GM18508 (cell line): ENCODE measurements at regions not wholly inside any gene's neighbourhood (a gene's known extent, or its start where the extent isn't known, plus 50 kb on each side); places are given as distances from the start of the nearest gene placed in this dataset.
A peak's percentile ranks its signal among the peaks of the same experiment; 100 is the strongest.
"Not testable (repeated sequence)": the region's sequence is repeated elsewhere in the genome, so short reads cannot be mapped to it uniquely, and the experiment has no call there.

Experiments
- ATAC-seq: cut with Tn5 transposase; IDR thresholded peaks from one replicate; pipeline ENCODE4 v1.9.1; 2021; ENCODE audit warnings: moderate number of reproducible peaks; ENCODE audit not compliant: insufficient read depth, unreplicated experiment

GRCh38 chr4:91653067-91653466, 650.7 kb upstream of the GRID2 start:
- ATAC-seq, result no peak

DNA sequence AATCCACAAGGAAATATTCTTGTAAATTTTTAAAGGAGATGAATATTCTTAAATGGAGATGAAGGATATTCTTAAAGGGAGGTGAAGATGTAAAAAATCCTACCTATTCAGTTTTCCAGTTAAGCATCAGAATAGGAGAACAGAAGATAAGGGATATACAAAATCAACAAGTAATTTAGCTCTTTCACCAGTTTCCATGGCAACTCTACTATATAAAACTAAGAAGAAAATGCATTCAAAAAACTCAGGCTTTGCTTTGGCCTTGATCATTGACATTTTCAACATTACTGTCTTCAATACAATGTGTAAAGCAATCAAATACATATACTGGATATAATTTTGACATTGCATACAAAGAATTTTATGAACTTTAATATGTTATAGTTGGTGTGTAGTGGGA, 622.7 kb upstream of the GRID2 start:
- no peak for ATAC-seq

DNA sequence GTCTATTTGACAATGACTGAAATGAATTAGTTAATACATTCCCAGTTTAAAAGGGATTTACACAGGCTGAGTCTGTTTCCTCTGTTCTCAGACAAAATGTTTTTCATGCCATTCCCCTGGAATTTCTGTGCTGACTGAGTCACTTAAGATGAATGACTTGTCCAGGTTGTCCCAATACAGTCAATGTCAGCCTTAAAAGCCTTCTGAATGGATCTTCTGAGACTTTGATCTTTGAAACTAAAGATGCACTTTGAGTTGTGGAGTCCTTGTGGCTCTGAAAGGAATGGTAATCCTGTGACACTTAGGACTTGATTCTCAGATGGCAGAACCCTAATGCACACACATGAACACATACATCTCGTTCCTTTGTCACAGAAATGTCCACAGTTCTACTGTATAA, 622.2 kb upstream of the GRID2 start:
- no peak for ATAC-seq

GRCh38 chr4:91684955-91685354, 618.8 kb upstream of the GRID2 start:
- no peak for ATAC-seq

- ATAC-seq, result no peak
Measured at GRCh38 chr4:91688413-91688812, 615.4 kb upstream of the GRID2 start.

DNA sequence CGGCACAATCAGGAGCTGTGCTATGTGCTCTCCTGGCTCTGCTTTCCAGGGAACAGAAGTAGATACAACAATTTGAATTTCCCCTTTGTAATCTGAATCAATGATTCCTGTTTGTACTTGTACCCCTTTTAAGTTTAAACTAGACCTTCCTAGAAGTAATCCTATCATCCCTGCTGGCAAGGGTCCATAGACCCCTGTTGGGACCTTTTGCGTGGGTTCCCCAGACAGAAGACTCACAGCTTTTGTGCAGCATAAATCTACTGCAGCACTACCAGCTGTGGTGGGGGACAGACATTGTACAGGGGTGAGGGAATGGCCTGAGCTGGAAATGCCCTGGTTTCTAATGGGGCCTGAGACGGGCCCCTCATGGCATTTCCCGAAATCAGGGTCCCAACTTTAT, 604.1 kb upstream of the GRID2 start:
- not testable (repeated sequence) for ATAC-seq

DNA sequence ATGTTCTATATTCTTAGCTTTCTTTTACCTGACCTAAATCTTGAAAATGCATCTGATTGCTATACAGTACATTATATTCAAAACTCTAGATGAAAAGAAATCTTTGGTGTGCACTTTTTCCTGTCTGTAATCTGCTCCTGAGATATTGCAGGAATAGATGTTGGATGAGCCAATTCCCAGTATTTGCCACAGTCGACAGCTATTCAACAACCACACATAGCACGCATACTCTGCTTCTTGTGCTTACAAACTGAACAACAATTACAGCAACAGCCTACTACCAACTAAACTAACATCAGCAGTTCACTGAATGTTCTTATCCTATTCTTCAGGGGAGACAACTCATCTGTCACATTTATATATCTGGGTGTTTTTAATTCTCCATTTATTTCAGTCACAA, 573.9 kb upstream of the GRID2 start:
- ATAC-seq, result no peak

GRCh38 chr4:91734682-91735081, 569.1 kb upstream of the GRID2 start:
- no peak for ATAC-seq

- ATAC-seq, result not testable (repeated sequence)
Measured at GRCh38 chr4:91738831-91739230, 564.9 kb upstream of the GRID2 start.

DNA sequence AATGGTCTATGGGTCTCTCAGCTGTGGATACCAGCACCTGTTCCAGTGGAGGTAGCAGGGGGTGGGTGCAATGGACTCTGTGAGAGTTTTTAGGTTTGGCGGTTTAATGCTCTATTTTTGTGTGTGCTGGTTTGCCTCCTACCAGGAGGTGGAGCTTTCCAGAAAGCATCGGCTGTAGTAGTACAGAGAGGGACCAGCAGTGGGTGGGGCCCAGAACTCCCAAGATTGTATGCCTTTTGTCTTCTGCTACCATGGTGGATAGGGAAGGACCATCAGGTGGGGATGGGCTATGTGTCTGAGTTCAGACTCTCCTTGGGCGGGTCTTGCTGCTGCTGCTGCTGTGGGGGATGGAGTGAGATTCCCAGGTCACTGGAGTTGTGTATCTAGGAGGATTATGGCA, 557.2 kb upstream of the GRID2 start:
- no peak for ATAC-seq

DNA sequence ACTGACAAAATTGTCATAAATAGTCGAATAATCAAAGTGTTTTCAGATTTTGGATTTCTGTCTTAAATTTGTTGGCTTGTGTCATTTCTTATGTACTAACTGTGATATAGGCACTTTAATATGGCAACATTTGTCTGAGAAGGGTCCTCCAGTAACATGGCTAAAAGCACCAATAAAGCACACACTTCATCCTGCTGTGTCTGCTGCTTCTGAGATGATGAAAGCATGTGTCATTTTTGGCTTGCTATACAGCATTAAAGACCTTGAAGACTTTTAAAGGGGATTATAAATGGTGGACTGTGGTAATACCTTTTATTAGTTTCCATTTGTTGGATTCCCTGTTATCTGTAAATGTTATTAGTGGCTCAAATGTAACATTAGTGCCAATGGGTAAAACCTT, 551.8 kb upstream of the GRID2 start:
- no peak for ATAC-seq

- no peak for ATAC-seq
Measured at GRCh38 chr4:91754716-91755115, 549.0 kb upstream of the GRID2 start.

GRCh38 chr4:91758487-91758886, 545.3 kb upstream of the GRID2 start:
- ATAC-seq, result peak; percentile 56

DNA sequence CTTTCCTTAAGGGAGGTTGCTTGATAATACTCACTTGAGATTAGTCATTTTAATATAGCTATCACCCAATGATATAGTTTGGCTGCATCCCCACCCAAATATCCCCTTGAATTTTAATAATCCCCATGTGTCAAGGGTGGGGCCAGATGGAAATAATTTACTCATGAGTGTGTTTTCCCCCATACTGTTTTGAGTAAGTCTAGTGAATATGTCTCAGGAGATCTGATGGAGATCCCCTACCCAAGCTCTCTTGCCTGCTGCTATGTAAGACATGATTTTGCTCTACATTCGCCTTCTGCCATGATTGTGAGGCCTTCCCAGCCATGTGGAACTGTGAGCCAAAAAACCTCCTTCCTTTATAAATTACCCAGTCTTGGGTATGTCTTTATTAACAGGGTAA, 539.7 kb upstream of the GRID2 start:
- ATAC-seq, result no peak

DNA sequence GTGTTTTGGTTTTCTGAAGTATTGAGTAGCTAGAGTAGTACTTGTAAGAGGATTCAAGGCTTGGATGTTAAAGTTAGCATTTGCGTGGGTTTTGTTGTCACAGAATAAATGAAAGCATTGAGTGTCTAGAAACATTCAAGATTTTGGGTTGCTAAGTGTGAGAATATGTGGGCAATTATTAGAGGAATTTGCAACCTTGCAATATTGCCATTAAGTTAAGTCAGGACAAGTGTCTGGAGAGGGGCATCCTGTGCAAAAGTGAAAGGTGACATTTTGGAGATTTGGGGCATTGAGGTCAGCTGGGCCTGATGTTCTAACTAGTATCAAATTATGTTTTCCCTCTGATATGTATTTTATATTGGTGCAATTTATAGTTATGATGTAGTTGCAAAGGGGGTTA, 533.9 kb upstream of the GRID2 start:
- ATAC-seq, result no peak

- ATAC-seq, result not testable (repeated sequence)
Measured at GRCh38 chr4:91791631-91792030, 512.1 kb upstream of the GRID2 start.

- no peak for ATAC-seq
Measured at GRCh38 chr4:91795947-91796346, 507.8 kb upstream of the GRID2 start.

DNA sequence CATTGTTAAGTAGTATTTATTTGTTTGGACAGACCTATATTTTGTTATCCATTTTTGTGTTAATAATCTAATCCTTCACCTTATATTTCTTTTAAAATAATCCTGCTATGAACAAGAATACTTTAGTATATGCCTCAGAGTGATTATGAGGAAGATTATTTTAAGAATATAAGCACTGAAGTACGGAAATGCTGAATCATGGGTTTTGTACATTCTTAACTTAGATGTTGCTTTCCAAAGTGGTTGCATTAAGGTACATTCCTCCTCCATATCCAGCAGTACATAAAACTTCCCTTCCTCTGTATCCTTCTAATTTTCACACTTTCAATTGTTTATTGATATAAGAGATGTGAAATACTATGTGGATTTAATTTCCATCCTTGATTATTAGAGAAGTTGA, 491.4 kb upstream of the GRID2 start:
- no peak for ATAC-seq

DNA sequence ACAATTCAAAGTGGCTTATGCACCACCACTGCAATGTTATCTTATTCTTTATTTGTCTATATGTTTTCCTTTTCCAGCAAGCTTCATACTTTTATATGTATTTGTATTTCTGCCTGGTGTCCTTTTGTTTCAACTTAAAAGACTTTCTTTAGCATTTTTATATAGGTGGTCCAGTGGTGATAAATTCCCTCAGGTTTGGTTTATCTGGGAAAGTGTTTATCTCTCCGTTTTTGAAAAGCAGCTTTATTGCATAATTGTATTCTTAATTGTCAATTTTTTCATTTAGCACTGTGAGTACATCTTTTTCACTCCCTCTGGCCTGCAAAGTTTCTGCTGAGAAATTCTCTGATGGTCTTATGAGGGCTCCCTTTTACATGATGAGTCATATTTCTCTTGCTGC, 479.0 kb upstream of the GRID2 start:
- ATAC-seq, result no peak

- no peak for ATAC-seq
Measured at GRCh38 chr4:91826186-91826585, 477.6 kb upstream of the GRID2 start.

DNA sequence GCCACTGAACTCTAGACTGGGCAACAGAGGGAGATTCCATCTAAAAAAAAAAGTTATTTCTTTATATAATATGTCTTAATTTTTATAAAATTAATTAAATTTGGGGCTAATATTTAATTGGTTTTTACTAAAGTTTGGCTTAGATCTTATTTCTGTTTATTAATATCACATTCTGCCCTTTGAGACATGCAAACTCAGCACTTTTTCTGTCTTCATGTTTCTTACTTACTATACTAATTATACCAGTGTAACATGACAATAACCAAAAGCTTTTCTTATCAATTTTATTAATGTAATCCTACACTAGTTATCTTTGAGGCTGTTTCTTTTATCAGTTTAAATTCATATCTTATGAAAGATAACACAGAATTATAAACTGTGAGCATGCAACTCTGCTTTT, 475.9 kb upstream of the GRID2 start:
- no peak for ATAC-seq

GRCh38 chr4:91829531-91829930, 474.2 kb upstream of the GRID2 start:
- ATAC-seq, result no peak

- ATAC-seq, result no peak
Measured at GRCh38 chr4:91830681-91831395, 472.9 kb upstream of the GRID2 start.
